A673 (cell line): ENCODE measurements at regions not wholly inside any gene's neighbourhood (a gene's known extent, or its start where the extent isn't known, plus 50 kb on each side); places are given as distances from the start of the nearest gene placed in this dataset.

Experiments
- EZH2 ChIP-seq: fragments of 200-600 bp; sonication (generic); IDR thresholded peaks from 2 replicates; pipeline ENCODE4 v1.6.1; 2017; ENCODE audit warnings: borderline replicate concordance, low read depth, mild to moderate bottlenecking, mixed read lengths, antibody characterized with exemption, low read length; ENCODE audit not compliant: poor library complexity, severe bottlenecking
- TF ChIP-seq, protein P1 (sequence below): fragments of 300-800, 200-600 bp; sonication (generic); conservative IDR thresholded peaks from 2 replicates; pipeline ENCODE4 v1.5.1; 2017; ENCODE audit warnings: low read depth, mild to moderate bottlenecking, antibody characterized with exemption, low read length, moderate library complexity, mixed read lengths

DNA sequence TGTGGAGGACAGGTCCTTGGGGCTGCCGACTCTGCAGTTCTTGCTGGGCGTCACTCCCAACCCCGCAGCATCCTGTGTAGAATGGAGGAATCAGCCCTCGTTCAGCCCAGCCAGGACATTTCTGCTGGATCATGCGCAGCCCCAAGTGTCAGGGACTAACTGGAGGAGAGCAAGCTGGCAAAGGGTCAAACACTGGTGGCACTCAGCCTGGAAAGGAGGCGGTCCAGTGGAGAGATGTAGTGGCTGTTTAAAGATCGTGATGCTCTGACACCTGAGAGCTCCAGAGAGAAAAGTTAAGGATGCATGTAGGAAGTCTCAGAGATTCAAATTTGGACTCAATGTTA lies 63.6 kb upstream of the SH3RF3 start:
- TF ChIP-seq, protein P1, sequence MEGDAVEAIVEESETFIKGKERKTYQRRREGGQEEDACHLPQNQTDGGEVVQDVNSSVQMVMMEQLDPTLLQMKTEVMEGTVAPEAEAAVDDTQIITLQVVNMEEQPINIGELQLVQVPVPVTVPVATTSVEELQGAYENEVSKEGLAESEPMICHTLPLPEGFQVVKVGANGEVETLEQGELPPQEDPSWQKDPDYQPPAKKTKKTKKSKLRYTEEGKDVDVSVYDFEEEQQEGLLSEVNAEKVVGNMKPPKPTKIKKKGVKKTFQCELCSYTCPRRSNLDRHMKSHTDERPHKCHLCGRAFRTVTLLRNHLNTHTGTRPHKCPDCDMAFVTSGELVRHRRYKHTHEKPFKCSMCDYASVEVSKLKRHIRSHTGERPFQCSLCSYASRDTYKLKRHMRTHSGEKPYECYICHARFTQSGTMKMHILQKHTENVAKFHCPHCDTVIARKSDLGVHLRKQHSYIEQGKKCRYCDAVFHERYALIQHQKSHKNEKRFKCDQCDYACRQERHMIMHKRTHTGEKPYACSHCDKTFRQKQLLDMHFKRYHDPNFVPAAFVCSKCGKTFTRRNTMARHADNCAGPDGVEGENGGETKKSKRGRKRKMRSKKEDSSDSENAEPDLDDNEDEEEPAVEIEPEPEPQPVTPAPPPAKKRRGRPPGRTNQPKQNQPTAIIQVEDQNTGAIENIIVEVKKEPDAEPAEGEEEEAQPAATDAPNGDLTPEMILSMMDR = no peak
- TF ChIP-seq EZH2 = no peak
